ENCODE measurements at regions not wholly inside any gene's neighbourhood (a gene's known extent, or its start where the extent isn't known, plus 50 kb on each side); places are given as distances from the start of the nearest gene placed in this dataset.

DNA sequence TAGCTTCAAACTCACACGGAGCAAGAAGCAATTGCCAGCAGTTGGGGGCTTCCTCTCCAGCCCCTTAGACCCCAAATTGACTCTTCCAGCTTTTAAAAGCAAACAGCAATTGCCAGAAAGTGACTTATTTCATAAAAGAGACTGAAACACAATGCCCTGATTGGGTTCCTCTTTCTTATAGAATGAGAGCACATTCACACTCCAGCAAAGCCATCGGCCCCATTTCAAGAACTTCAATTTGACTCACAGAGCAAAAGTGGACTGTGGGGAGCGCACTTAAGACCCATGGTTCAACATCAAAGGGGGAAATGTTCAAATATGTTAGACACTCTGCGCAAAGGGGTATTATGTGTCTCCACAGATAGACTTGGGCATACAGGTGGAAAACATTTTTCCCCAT is 484.7 kb downstream of the BCL11A start:
- TF ChIP-seq FOSL2 (IDR thresholded peaks at IDR 0.05) (no peak), FOSL2 (CRISPR knock-in tag; IDR thresholded peaks at IDR 0.05) (no peak)
- TF ChIP-seq, protein P1, sequence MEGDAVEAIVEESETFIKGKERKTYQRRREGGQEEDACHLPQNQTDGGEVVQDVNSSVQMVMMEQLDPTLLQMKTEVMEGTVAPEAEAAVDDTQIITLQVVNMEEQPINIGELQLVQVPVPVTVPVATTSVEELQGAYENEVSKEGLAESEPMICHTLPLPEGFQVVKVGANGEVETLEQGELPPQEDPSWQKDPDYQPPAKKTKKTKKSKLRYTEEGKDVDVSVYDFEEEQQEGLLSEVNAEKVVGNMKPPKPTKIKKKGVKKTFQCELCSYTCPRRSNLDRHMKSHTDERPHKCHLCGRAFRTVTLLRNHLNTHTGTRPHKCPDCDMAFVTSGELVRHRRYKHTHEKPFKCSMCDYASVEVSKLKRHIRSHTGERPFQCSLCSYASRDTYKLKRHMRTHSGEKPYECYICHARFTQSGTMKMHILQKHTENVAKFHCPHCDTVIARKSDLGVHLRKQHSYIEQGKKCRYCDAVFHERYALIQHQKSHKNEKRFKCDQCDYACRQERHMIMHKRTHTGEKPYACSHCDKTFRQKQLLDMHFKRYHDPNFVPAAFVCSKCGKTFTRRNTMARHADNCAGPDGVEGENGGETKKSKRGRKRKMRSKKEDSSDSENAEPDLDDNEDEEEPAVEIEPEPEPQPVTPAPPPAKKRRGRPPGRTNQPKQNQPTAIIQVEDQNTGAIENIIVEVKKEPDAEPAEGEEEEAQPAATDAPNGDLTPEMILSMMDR (IDR thresholded peaks at IDR 0.05): no peak

All from A549 (cell line).